ENCODE measurements at regions not wholly inside any gene's neighbourhood (a gene's known extent, or its start where the extent isn't known, plus 50 kb on each side); places are given as distances from the start of the nearest gene placed in this dataset.

DNA sequence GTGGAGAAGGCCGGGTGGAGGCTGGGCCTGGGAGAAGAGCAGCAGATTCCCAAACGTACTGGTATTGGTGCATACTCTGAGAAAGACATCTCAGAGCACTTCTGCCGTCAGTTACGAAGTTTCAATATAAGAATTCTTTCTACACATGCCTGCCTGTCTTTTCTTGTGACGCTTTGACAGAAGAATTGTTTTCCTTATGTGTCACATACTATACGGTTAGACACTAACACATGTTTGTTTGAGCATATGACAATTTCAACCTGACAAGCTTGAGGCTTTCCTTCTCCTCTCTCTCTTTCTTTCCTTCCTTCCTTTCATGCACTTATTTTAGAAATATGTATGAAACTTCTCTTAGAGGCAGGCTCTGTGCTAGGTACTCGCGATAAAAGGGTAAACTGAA is 360.0 kb downstream of the QKI start:
- TF ChIP-seq, protein P1, sequence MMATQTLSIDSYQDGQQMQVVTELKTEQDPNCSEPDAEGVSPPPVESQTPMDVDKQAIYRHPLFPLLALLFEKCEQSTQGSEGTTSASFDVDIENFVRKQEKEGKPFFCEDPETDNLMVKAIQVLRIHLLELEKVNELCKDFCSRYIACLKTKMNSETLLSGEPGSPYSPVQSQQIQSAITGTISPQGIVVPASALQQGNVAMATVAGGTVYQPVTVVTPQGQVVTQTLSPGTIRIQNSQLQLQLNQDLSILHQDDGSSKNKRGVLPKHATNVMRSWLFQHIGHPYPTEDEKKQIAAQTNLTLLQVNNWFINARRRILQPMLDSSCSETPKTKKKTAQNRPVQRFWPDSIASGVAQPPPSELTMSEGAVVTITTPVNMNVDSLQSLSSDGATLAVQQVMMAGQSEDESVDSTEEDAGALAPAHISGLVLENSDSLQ (IDR thresholded peaks at IDR 0.05), result no peak
- TF ChIP-seq ARNT (IDR thresholded peaks at IDR 0.05), result no peak
- no peak for TF ChIP-seq ELF4 (IDR thresholded peaks at IDR 0.05)
- no peak for TF ChIP-seq FOXA1 (IDR thresholded peaks at IDR 0.05)
- TF ChIP-seq SUZ12 (IDR thresholded peaks at IDR 0.05), result no peak
- TF ChIP-seq BHLHE40 (IDR thresholded peaks at IDR 0.05; ENCODE audit: borderline replicate concordance), result no peak
- no peak for TF ChIP-seq HDGF (IDR thresholded peaks at IDR 0.05; ENCODE audit: borderline replicate concordance)
- no peak for TF ChIP-seq LEF1 (IDR thresholded peaks at IDR 0.05; ENCODE audit: borderline replicate concordance)
- no peak for TF ChIP-seq TARDBP (IDR thresholded peaks at IDR 0.05)
- TF ChIP-seq FOXM1 (IDR thresholded peaks at IDR 0.05; ENCODE audit: borderline replicate concordance), result no peak
- TF ChIP-seq SP1 (IDR thresholded peaks at IDR 0.05), result no peak

Data from HEK293T (cell line).